Gastrocnemius medialis (tissue), 4 donors: ENCODE measurements at regions not wholly inside any gene's neighbourhood (a gene's known extent, or its start where the extent isn't known, plus 50 kb on each side); places are given as distances from the start of the nearest gene placed in this dataset.
"Not testable (repeated sequence)": the region's sequence is repeated elsewhere in the genome, so short reads cannot be mapped to it uniquely, and the experiment has no call there.

Experiments used
- ATAC-seq, 2 donors: fragments of 150-250 bp; one replicate each; pipeline ENCODE4 v1.9.1; 2016
- DNase-seq, 2 donors: peaks; one replicate each; pipeline ENCODE4 v3.0.0-alpha.2; 2019
- H3K27ac ChIP-seq, 4 donors: fragments of 200-600 bp; sonication (generic); 1 replicate in 1 of 4; 2 replicates in 3 of 4; pipeline ENCODE4 v1.5.1; 2016 to 2018; ENCODE audit warnings: mild to moderate bottlenecking in 2 of 4, moderate library complexity in 1 of 4
- H3K27me3 ChIP-seq, 3 donors: fragments of 200-600 bp; sonication (generic) in 2 of 3; 1 replicate in 1 of 3; 2 replicates in 2 of 3; pipeline versions ENCODE4 v1.5.1 to v1.6.0; 2016 to 2019; ENCODE audit warnings: mild to moderate bottlenecking in 1 of 3, moderate library complexity in 1 of 3
- H3K36me3 ChIP-seq, 2 donors: fragments of 200-600 bp; sonication (generic) in 1 of 2; one replicate each; pipeline ENCODE4 v1.5.1; 2017 to 2018
- H3K4me1 ChIP-seq, 2 donors: fragments of 200-600 bp; sonication (generic) in 1 of 2; one replicate each; pipeline ENCODE4 v1.5.1; 2016 to 2017; ENCODE audit warnings: mild to moderate bottlenecking in 2 of 2
- H3K4me3 ChIP-seq, 4 donors: fragments of 200-600 bp; sonication (generic) in 3 of 4; 1 replicate in 1 of 4; 2 replicates in 3 of 4; pipeline ENCODE4 v1.5.1; 2016 to 2019; ENCODE audit warnings: mild to moderate bottlenecking in 2 of 4
- H3K9me3 ChIP-seq, 3 donors: fragments of 200-600 bp; sonication (generic) in 2 of 3; 1 replicate in 1 of 3; 2 replicates in 2 of 3; pipeline ENCODE4 v1.5.1; 2016 to 2019
- POLR2A ChIP-seq, 2 donors: fragments of 450-650 bp; IDR thresholded peaks; one replicate each; pipeline ENCODE4 v1.6.1; 2017; ENCODE audit warnings: antibody characterized with exemption in 2 of 2, mild to moderate bottlenecking in 2 of 2, moderate library complexity in 2 of 2
- in situ Hi-C, 4 donors: fragments of 200-750 bp; cut with MboI; loops; one replicate each; pipeline versions ENCODE4 v1.15.0 to v1.8.0; 2017; ENCODE audit warnings: low sequenced_read_pairs in 4 of 4
- intact Hi-C: fragments of 100-400 bp; cut with DNase I; formaldehyde crosslinking; loops from one replicate; pipeline ENCODE4 v1.15.1; 2023; ENCODE audit warnings: low total_unique reads
- TF ChIP-seq, protein P1 (sequence below), 5 experiments: fragments of 450-650 bp in 3 of 5; fragments of 200-600 bp in 2 of 5; sonication (generic) in 2 of 5; IDR thresholded peaks in 4 of 5; conservative IDR thresholded peaks in 1 of 5; 1 replicate in 4 of 5; 2 replicates in 1 of 5; pipeline ENCODE4 v1.5.1; 2016 to 2019; ENCODE audit warnings: antibody characterized with exemption in 5 of 5, mild to moderate bottlenecking in 3 of 5, moderate library complexity in 3 of 5

DNA sequence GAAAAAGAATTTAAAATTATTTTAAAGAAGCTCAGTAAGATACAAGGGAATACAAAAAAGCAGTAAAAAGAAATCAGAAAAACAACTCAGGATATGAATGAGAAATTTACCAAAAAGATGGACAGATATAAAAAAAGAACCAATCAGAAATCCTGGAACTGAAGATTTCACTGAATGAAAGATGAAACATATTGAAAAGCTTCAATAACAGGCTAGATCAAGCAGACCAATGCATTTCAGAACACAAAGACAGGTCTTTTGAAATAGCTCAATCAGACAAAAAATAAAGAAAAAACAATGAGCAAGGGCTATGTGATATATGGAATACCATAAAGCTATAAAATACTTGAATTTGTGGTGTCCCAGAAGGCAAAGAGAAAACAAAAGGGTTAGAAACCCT lies 322.6 kb upstream of the POU5F2 start:
- no peaks in the 10 kb centered on the region for H3K36me3 ChIP-seq
- H3K4me1 ChIP-seq: no peaks in the 10 kb centered on the region
- no peaks in the 10 kb centered on the region for H3K27me3 ChIP-seq
- intact Hi-C loops: no loop called here
- ATAC-seq (no peak), DNase-seq (no peak)
- no peak overlapping the region for H3K4me3 ChIP-seq
- no peak for TF ChIP-seq POLR2A (IDR thresholded peaks at IDR 0.05)
- TF ChIP-seq, protein P1, sequence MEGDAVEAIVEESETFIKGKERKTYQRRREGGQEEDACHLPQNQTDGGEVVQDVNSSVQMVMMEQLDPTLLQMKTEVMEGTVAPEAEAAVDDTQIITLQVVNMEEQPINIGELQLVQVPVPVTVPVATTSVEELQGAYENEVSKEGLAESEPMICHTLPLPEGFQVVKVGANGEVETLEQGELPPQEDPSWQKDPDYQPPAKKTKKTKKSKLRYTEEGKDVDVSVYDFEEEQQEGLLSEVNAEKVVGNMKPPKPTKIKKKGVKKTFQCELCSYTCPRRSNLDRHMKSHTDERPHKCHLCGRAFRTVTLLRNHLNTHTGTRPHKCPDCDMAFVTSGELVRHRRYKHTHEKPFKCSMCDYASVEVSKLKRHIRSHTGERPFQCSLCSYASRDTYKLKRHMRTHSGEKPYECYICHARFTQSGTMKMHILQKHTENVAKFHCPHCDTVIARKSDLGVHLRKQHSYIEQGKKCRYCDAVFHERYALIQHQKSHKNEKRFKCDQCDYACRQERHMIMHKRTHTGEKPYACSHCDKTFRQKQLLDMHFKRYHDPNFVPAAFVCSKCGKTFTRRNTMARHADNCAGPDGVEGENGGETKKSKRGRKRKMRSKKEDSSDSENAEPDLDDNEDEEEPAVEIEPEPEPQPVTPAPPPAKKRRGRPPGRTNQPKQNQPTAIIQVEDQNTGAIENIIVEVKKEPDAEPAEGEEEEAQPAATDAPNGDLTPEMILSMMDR (IDR thresholded peaks at IDR 0.05 in 4 of 5, conservative IDR thresholded peaks at IDR 0.05 in 1 of 5): no peak
- no peaks in the 10 kb centered on the region for H3K9me3 ChIP-seq
- in situ Hi-C loops: no loop called here
- no peak overlapping the region for H3K27ac ChIP-seq

DNA sequence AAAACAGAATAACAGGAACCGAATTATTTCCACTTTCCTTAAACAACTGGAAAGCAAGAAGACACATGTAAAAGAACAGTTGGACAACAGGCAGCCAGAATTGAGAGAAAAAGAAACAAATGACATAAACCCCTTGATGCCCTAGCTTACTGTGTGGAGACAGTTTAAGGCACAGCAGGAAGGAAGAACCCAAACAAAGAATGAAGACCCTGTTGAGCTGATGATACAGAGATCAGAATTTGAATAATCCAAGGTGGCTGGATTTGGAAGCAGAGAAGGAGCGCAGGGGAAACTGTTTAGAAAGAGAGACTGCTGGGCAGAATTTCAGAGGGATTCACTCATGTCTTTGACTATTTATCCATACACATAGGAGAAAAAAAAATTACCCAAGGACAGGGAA lies 316.3 kb upstream of the POU5F2 start:
- Histone ChIP-seq H3K27ac (no peak overlapping the region), H3K27me3 (no peaks in the 10 kb centered on the region), H3K9me3 (no peaks in the 10 kb centered on the region), H3K4me1 (peaks cover 0 to 11% of the 10 kb centered on the region in 2 donors), H3K4me3 (no peak overlapping the region), H3K36me3 (no peaks in the 10 kb centered on the region)
- ATAC-seq (no peak), DNase-seq (no peak)
- intact Hi-C loops (no loop called here), in situ Hi-C loops (no loop called here)
- TF ChIP-seq, protein P1 (IDR thresholded peaks at IDR 0.05 in 4 of 5, conservative IDR thresholded peaks at IDR 0.05 in 1 of 5): no peak
- TF ChIP-seq POLR2A (IDR thresholded peaks at IDR 0.05): no peak

DNA sequence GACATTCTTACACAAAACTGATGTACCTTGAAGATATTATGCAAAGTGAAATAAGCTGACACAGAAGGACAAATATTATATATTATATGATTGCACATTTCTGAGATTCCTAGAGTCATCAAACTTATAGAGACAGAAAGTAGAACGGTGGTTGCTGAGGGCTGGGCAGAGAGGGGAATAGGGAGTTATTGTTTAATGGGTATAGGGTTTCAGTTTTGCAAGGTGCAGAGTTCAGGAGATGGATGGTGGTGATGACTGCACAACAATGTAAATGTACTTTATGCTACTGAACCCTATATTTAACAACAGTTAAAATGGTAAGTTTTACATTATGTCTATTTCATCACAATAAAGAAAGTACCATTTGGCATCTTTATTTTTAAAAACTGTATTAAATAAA lies 315.8 kb upstream of the POU5F2 start:
- in situ Hi-C loops: no loop called here
- H3K9me3 ChIP-seq: no peaks in the 10 kb centered on the region
- no peaks in the 10 kb centered on the region for H3K27me3 ChIP-seq
- TF ChIP-seq, protein P1 (IDR thresholded peaks at IDR 0.05 in 4 of 5, conservative IDR thresholded peaks at IDR 0.05 in 1 of 5): no peak
- no peak for TF ChIP-seq POLR2A (IDR thresholded peaks at IDR 0.05)
- H3K4me1 ChIP-seq: peaks cover 0 to 11% of the 10 kb centered on the region in 2 donors
- no peak overlapping the region for H3K27ac ChIP-seq
- H3K36me3 ChIP-seq: no peaks in the 10 kb centered on the region
- no peak for DNase-seq
- intact Hi-C loops: no loop called here
- no peak for ATAC-seq
- H3K4me3 ChIP-seq: no peak overlapping the region

DNA sequence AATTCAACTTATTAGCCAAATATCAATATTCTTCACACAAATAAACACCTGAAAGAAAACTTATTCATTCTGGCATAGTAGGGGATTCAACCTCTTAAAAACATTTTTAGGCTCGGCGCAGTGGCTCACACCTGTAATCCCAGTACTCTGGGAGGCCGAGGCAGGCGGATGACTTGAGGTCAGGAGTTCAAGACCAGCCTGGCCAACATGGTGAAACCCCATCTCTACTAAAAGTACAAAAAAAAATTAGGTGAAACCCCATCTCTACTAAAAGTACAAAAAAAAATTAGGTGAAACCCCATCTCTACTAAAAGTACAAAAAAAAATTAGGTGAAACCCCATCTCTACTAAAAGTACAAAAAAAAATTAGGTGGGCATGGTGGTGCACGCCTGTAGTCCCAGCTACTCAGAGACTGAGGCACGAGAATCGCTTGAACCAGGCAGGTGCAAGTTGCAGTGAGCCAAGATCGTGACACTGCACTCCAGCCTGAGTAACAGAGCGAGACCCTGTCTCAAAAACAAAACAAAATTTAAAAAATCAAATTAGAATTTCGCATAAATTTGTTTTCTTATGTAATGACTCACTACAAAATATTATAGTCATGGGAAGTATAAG lies 308.0 kb upstream of the POU5F2 start:
- intact Hi-C loops, ATAC-seq, DNase-seq, H3K4me3 ChIP-seq, H3K27ac ChIP-seq, in situ Hi-C loops, H3K4me1 ChIP-seq, H3K27me3 ChIP-seq, H3K9me3 ChIP-seq: not testable (repeated sequence)
- H3K36me3 ChIP-seq: peaks cover 0 to 10% of the 10 kb centered on the region in 2 donors

DNA sequence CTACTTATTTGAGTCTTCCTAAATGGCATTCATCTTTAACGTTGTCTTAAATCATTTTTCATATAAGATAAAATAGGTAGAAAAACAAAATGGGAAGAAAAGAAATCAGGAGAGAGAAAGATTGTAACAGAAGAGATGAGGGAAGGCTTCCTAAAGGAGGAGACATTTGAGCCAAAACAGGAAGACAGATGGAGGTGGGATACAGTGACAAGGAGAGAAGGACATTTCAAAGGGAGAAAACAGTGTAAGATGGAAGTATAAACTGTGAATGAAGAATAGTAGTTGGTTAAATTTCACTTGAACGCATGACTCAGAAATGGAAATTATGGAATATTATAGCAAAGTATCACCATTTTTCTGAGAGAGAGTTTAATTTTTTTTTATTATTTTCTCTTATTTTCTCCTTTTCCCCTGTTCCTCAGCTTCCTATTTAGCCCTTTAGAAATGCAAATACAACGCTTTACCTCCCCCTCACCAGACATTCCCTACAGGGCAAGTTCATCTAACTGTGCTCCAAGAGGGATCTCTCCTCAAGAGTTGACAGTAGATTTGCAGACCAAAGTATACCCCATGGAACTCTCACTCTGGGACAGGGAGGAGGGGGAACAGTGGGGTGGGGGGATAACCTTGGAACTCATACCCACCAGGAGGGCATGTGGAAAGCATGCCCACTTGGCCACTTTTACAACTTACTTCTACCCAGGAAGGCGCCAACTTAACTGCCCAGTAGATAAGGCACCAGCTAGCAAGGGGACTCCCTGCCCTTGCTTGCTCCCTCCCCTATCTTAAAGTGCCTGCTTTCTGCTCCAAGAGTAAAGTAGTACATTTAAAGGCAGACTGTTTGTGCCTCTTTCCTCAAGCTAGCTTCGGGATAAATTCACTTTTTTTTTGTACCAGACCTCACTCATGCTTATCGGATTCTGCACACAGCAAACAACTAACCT lies 304.7 kb upstream of the POU5F2 start:
- in situ Hi-C loops (no loop called here), intact Hi-C loops (no loop called here)
- TF ChIP-seq, protein P1 (IDR thresholded peaks at IDR 0.05 in 4 of 5, conservative IDR thresholded peaks at IDR 0.05 in 1 of 5): no peak
- TF ChIP-seq POLR2A (IDR thresholded peaks at IDR 0.05): no peak

More for the DNA sequence above, 304.7 kb upstream of the POU5F2 start:
- H3K36me3 ChIP-seq: peaks cover 0 to 14% of the 10 kb centered on the region in 2 donors
- ATAC-seq (no peak), DNase-seq (no peak)
- no peaks in the 10 kb centered on the region for H3K9me3 ChIP-seq
- H3K27me3 ChIP-seq: no peaks in the 10 kb centered on the region
- H3K4me1 ChIP-seq: no peaks in the 10 kb centered on the region
- no peak overlapping the region for H3K27ac ChIP-seq
- H3K4me3 ChIP-seq: no peak overlapping the region
